ENCODE measurements at regions not wholly inside any gene's neighbourhood (a gene's known extent, or its start where the extent isn't known, plus 50 kb on each side); places are given as distances from the start of the nearest gene placed in this dataset.
"Not testable (repeated sequence)": the region's sequence is repeated elsewhere in the genome, so short reads cannot be mapped to it uniquely, and the experiment has no call there.

- Histone ChIP-seq H3K27ac (no peak overlapping the region), H3K4me1 (ENCODE audit: low read depth) (no peaks in the 10 kb centered on the region), H3K4me3 (no peak overlapping the region), H3K27me3 (no peaks in the 10 kb centered on the region), H3K36me3 (no peaks in the 10 kb centered on the region), H3K9me3 (ENCODE audit: low read depth) (no peaks in the 10 kb centered on the region)
- no peak for TF ChIP-seq CTCF (IDR thresholded peaks at IDR 0.05; ENCODE audit: low read depth, low read length)
- no peak for DNase-seq (ENCODE audit: low read depth in 1 of 2, low spot score in 1 of 2)
These were observed 91.7 kb upstream of the SLCO6A1 start for GRCh38 chr5:102590467-102590866.

- Histone ChIP-seq H3K27me3 (no peaks in the 10 kb centered on the region), H3K9me3 (ENCODE audit: low read depth) (no peaks in the 10 kb centered on the region), H3K4me1 (ENCODE audit: low read depth) (no peaks in the 10 kb centered on the region), H3K27ac (no peak overlapping the region), H3K4me3 (no peak overlapping the region), H3K36me3 (no peaks in the 10 kb centered on the region)
- no peak for DNase-seq (ENCODE audit: low read depth in 1 of 2, low spot score in 1 of 2)
- TF ChIP-seq CTCF (IDR thresholded peaks at IDR 0.05; ENCODE audit: low read depth, low read length), result no peak
These were observed 92.8 kb upstream of the SLCO6A1 start for GRCh38 chr5:102591650-102592049.

GRCh38 chr5:102592586-102592985 is 93.8 kb upstream of the SLCO6A1 start:
- not testable (repeated sequence) for H3K9me3 ChIP-seq (ENCODE audit: low read depth); H3K4me3 ChIP-seq; H3K4me1 ChIP-seq (ENCODE audit: low read depth); H3K27me3 ChIP-seq; H3K36me3 ChIP-seq; DNase-seq (ENCODE audit: low read depth in 1 of 2, low spot score in 1 of 2); H3K27ac ChIP-seq

GRCh38 chr5:102594192-102594591 is 95.4 kb upstream of the SLCO6A1 start:
- H3K27ac ChIP-seq, result no peak overlapping the region
- no peaks in the 10 kb centered on the region for H3K4me1 ChIP-seq (ENCODE audit: low read depth)
- no peaks in the 10 kb centered on the region for H3K36me3 ChIP-seq
- H3K27me3 ChIP-seq, result no peaks in the 10 kb centered on the region
- no peak for TF ChIP-seq CTCF (IDR thresholded peaks at IDR 0.05; ENCODE audit: low read depth, low read length)
- H3K4me3 ChIP-seq, result no peak overlapping the region
- no peak for DNase-seq (ENCODE audit: low read depth in 1 of 2, low spot score in 1 of 2)
- H3K9me3 ChIP-seq (ENCODE audit: low read depth), result no peaks in the 10 kb centered on the region

GRCh38 chr5:102595332-102595731 is 96.5 kb upstream of the SLCO6A1 start:
- Histone ChIP-seq H3K36me3 (no peaks in the 10 kb centered on the region), H3K4me3 (no peak overlapping the region), H3K27me3 (no peaks in the 10 kb centered on the region), H3K4me1 (ENCODE audit: low read depth) (no peaks in the 10 kb centered on the region), H3K9me3 (ENCODE audit: low read depth) (no peaks in the 10 kb centered on the region), H3K27ac (no peak overlapping the region)
- no peak for TF ChIP-seq CTCF (IDR thresholded peaks at IDR 0.05; ENCODE audit: low read depth, low read length)
- no peak for DNase-seq (ENCODE audit: low read depth in 1 of 2, low spot score in 1 of 2)

- Histone ChIP-seq H3K27ac (no peak overlapping the region), H3K4me3 (no peak overlapping the region), H3K36me3 (no peaks in the 10 kb centered on the region), H3K4me1 (ENCODE audit: low read depth) (no peaks in the 10 kb centered on the region), H3K27me3 (no peaks in the 10 kb centered on the region), H3K9me3 (ENCODE audit: low read depth) (no peaks in the 10 kb centered on the region)
- no peak for DNase-seq (ENCODE audit: low read depth in 1 of 2, low spot score in 1 of 2)
- TF ChIP-seq CTCF (IDR thresholded peaks at IDR 0.05; ENCODE audit: low read depth, low read length), result no peak
These were observed 97.3 kb upstream of the SLCO6A1 start for GRCh38 chr5:102596113-102596512.

Data from cardiac muscle cell (in vitro differentiated cells and primary cell).